Panc1 (cell line): ENCODE measurements at regions not wholly inside any gene's neighbourhood (a gene's known extent, or its start where the extent isn't known, plus 50 kb on each side); places are given as distances from the start of the nearest gene placed in this dataset.

Experiments
- ATAC-seq: fragments of 200-7000 bp; cut with Tn5 transposase; 2 replicates; pipeline ENCODE4 v1.9.1; 2020; ENCODE audit warnings: mild to moderate bottlenecking, moderate library complexity
- BruUV-seq: library from RNA; stranded (reverse); fragments of 400-500 nt; replicated peaks from 2 replicates; lab custom pipeline; 2021; lab: Mats Ljungman, UMichigan
- CTCF ChIA-PET: fragments of 300-600 bp; sonication (Branson Sonifier 250); formaldehyde crosslinking; loops from one replicate; lab custom pipeline; 2022; ENCODE audit warnings: antibody characterized with exemption; lab: Charles Lee
- POLR2A ChIA-PET: fragments of 300-600 bp; sonication (Branson Sonifier 250); formaldehyde crosslinking; loops from one replicate; lab custom pipeline; 2022; ENCODE audit warnings: antibody characterized with exemption; lab: Charles Lee
- DNase-seq: peaks from one replicate; pipeline ENCODE4 v3.0.0-alpha.2; 2010; ENCODE audit warnings: low read depth, low spot score
- H3K27ac ChIP-seq: 2 replicates; pipeline ENCODE4 v1.5.1; 2011; ENCODE audit warnings: mild to moderate bottlenecking, low read length, inconsistent platforms
- H3K27me3 ChIP-seq: fragments of 200-500 bp; sonication (Bioruptor generic); 2 replicates; pipeline ENCODE4 v1.6.0; 2014; ENCODE audit warnings: low read length, inconsistent platforms; ENCODE audit not compliant: control insufficient read depth, insufficient read depth
- H3K36me3 ChIP-seq: fragments of 200-500 bp; sonication (Bioruptor generic); 2 replicates; pipeline ENCODE4 v1.5.1; 2014; ENCODE audit warnings: inconsistent platforms, mild to moderate bottlenecking, low read length, moderate library complexity; ENCODE audit not compliant: control insufficient read depth, insufficient read depth
- H3K4me1 ChIP-seq: 2 replicates; pipeline ENCODE4 v1.5.1; 2011; ENCODE audit warnings: inconsistent platforms, mild to moderate bottlenecking, low read length, moderate library complexity; ENCODE audit not compliant: control insufficient read depth, insufficient read depth
- H3K4me3 ChIP-seq, 2 experiments: 2 replicates each; pipeline ENCODE4 v1.5.1; 2011 to 2012; ENCODE audit warnings: low read depth in 2 of 2, low read length in 2 of 2, mild to moderate bottlenecking in 2 of 2, inconsistent platforms in 1 of 2, moderate library complexity in 1 of 2
- H3K9me3 ChIP-seq: fragments of 200-500 bp; sonication (Bioruptor generic); 2 replicates; pipeline ENCODE4 v1.5.1; 2014; ENCODE audit warnings: low read depth, mild to moderate bottlenecking, inconsistent platforms, low read length, moderate library complexity; ENCODE audit not compliant: control insufficient read depth, insufficient read depth
- CTCF ChIP-seq: fragments of 450-650 bp; IDR thresholded peaks from 2 replicates; pipeline ENCODE4 v1.5.1; 2017; ENCODE audit warnings: mild to moderate bottlenecking
- POLR2AphosphoS5 ChIP-seq: IDR thresholded peaks from 2 replicates; pipeline ENCODE4 v1.6.1; 2012; ENCODE audit warnings: mild to moderate bottlenecking, low read depth, low read length, moderate library complexity
- REST ChIP-seq, 2 experiments: IDR thresholded peaks; 2 replicates each; pipeline ENCODE4 v1.6.1; 2011 to 2012; ENCODE audit warnings: low read depth in 2 of 2, control low read depth in 1 of 2, low read length in 1 of 2, mild to moderate bottlenecking in 1 of 2, moderate library complexity in 1 of 2; ENCODE audit not compliant: insufficient read depth in 1 of 2
- SIN3A ChIP-seq: IDR thresholded peaks from 2 replicates; pipeline ENCODE4 v1.6.1; 2012; ENCODE audit warnings: low read depth, mild to moderate bottlenecking, low read length, moderate library complexity, borderline replicate concordance; ENCODE audit not compliant: insufficient read depth
- TCF7L2 ChIP-seq: IDR thresholded peaks from 2 replicates; pipeline ENCODE4 v1.6.1; 2011; ENCODE audit warnings: mild to moderate bottlenecking, low read depth, low read length, inconsistent platforms
- in situ Hi-C: cut with HindIII; loops from 2 replicates; pipeline ENCODE4 v1.10.0; 2016; ENCODE audit warnings: low sequenced_read_pairs, low pct_unique_long_range_greater_than_20kb
- intact Hi-C: fragments of 100-400 bp; cut with micrococcal nuclease; formaldehyde crosslinking; loops from one replicate; pipeline ENCODE4 v1.10.0; 2022; ENCODE audit not compliant: unreplicated experiment

- Histone ChIP-seq H3K36me3 (no peaks in the 10 kb centered on the region), H3K9me3 (no peaks in the 10 kb centered on the region), H3K4me3 (no peak overlapping the region), H3K27me3 (no peaks in the 10 kb centered on the region), H3K27ac (no peak overlapping the region), H3K4me1 (no peaks in the 10 kb centered on the region)
- in situ Hi-C loops (no loop called here), intact Hi-C loops (no loop called here)
- TF ChIP-seq SIN3A: no peak
- no peak for TF ChIP-seq POLR2AphosphoS5
- no peak for TF ChIP-seq TCF7L2
- TF ChIP-seq CTCF: no peak
- TF ChIP-seq REST (IDR thresholded peaks at IDR 0.05; ENCODE audit: insufficient read depth in 1 of 2, low read depth in 2 of 2, low read length in 1 of 2): no peak
- DNase-seq: no peak
- ChIA-PET CTCF (no interaction called here), POLR2A (no interaction called here)
- no TSS peak for BruUV-seq
- ATAC-seq: no peak
Observed at GRCh38 chr9:106526716-106527204, 336.2 kb upstream of the ZNF462 start.

GRCh38 chr9:106528158-106528557, 334.8 kb upstream of the ZNF462 start:
- DNase-seq (no peak), ATAC-seq (no peak)
- intact Hi-C loops (no loop called here), in situ Hi-C loops (no loop called here)
- Histone ChIP-seq H3K27me3 (no peaks in the 10 kb centered on the region), H3K36me3 (no peaks in the 10 kb centered on the region), H3K9me3 (no peaks in the 10 kb centered on the region), H3K27ac (no peak overlapping the region), H3K4me1 (no peaks in the 10 kb centered on the region), H3K4me3 (no peak overlapping the region)
- POLR2A ChIA-PET: interaction anchor here (0.6 kb wide), 1 partner anchor 334 kb away, joined by 3 read pairs; no protein-coding TSS in a partner anchor
- TF ChIP-seq CTCF (no peak), REST (IDR thresholded peaks at IDR 0.05; ENCODE audit: insufficient read depth in 1 of 2, low read depth in 2 of 2, low read length in 1 of 2) (no peak), SIN3A (no peak), POLR2AphosphoS5 (no peak), TCF7L2 (no peak)
- CTCF ChIA-PET: no interaction called here
- no TSS peak for BruUV-seq
